ENCODE measurements at regions not wholly inside any gene's neighbourhood (a gene's known extent, or its start where the extent isn't known, plus 50 kb on each side); places are given as distances from the start of the nearest gene placed in this dataset.

- no peak overlapping the region for H3K4me3 ChIP-seq (ENCODE audit: control insufficient read depth, low read depth, low read length)
- DNase-seq (ENCODE audit: low read depth) = peak; percentile 25
- peak; percentile 41 for TF ChIP-seq CTCF (conservative IDR thresholded peaks at IDR 0.05; ENCODE audit: control insufficient read depth, insufficient read depth, low read depth, low read length)
These were observed 156.4 kb upstream of the FREM2 start for GRCh38 chr13:38530492-38530891.

- TF ChIP-seq CTCF (conservative IDR thresholded peaks at IDR 0.05; ENCODE audit: control insufficient read depth, insufficient read depth, low read depth, low read length) = no peak
- H3K4me3 ChIP-seq (ENCODE audit: control insufficient read depth, low read depth, low read length) = no peak overlapping the region
- DNase-seq (ENCODE audit: low read depth) = no peak
These were observed 151.6 kb upstream of the FREM2 start for GRCh38 chr13:38535261-38535660.

- no peak for TF ChIP-seq CTCF (conservative IDR thresholded peaks at IDR 0.05; ENCODE audit: control insufficient read depth, insufficient read depth, low read depth, low read length)
- H3K4me3 ChIP-seq (ENCODE audit: control insufficient read depth, low read depth, low read length) = no peak overlapping the region
- DNase-seq (ENCODE audit: low read depth) = no peak
These were observed 149.8 kb upstream of the FREM2 start for GRCh38 chr13:38537051-38537450.

GRCh38 chr13:38538422-38538821 is 148.5 kb upstream of the FREM2 start:
- no peak for TF ChIP-seq CTCF (conservative IDR thresholded peaks at IDR 0.05; ENCODE audit: control insufficient read depth, insufficient read depth, low read depth, low read length)
- H3K4me3 ChIP-seq (ENCODE audit: control insufficient read depth, low read depth, low read length) = no peak overlapping the region
- DNase-seq (ENCODE audit: low read depth) = no peak

- no peak for TF ChIP-seq CTCF (conservative IDR thresholded peaks at IDR 0.05; ENCODE audit: control insufficient read depth, insufficient read depth, low read depth, low read length)
- no peak overlapping the region for H3K4me3 ChIP-seq (ENCODE audit: control insufficient read depth, low read depth, low read length)
- DNase-seq (ENCODE audit: low read depth) = no peak
These were observed 147.2 kb upstream of the FREM2 start for GRCh38 chr13:38539632-38540031.

GRCh38 chr13:38542601-38543000 is 144.3 kb upstream of the FREM2 start:
- peak; percentile 2 for DNase-seq (ENCODE audit: low read depth)
- no peak for TF ChIP-seq CTCF (conservative IDR thresholded peaks at IDR 0.05; ENCODE audit: control insufficient read depth, insufficient read depth, low read depth, low read length)
- H3K4me3 ChIP-seq (ENCODE audit: control insufficient read depth, low read depth, low read length) = no peak overlapping the region

GRCh38 chr13:38543561-38543960 is 143.3 kb upstream of the FREM2 start:
- TF ChIP-seq CTCF (conservative IDR thresholded peaks at IDR 0.05; ENCODE audit: control insufficient read depth, insufficient read depth, low read depth, low read length) = no peak
- DNase-seq (ENCODE audit: low read depth) = no peak
- H3K4me3 ChIP-seq (ENCODE audit: control insufficient read depth, low read depth, low read length) = no peak overlapping the region

All from fibroblast of mammary gland (primary cell).